GM04503 (cell line): ENCODE measurements at regions not wholly inside any gene's neighbourhood (a gene's known extent, or its start where the extent isn't known, plus 50 kb on each side); places are given as distances from the start of the nearest gene placed in this dataset.

Source experiments
- DNase-seq: peaks from one replicate; pipeline ENCODE4 v3.0.0-alpha.2; 2012; ENCODE audit warnings: low read depth

- no peak for DNase-seq
Measured at GRCh38 chr6:56345376-56345995, 98.1 kb upstream of the COL21A1 start.

- DNase-seq, result peak; percentile 44
Measured at GRCh38 chr6:56343295-56343694, 95.9 kb upstream of the COL21A1 start.

- no peak for DNase-seq
Measured at GRCh38 chr6:56339524-56339923, 92.1 kb upstream of the COL21A1 start.

- peak; percentile 70 for DNase-seq
Measured at GRCh38 chr6:56335726-56336125, 88.3 kb upstream of the COL21A1 start.

GRCh38 chr6:56334937-56335336, 87.6 kb upstream of the COL21A1 start:
- DNase-seq, result peak; percentile 63

- DNase-seq, result no peak
Measured at GRCh38 chr6:56329271-56330050, 82.1 kb upstream of the COL21A1 start.

GRCh38 chr6:56328728-56329090, 81.3 kb upstream of the COL21A1 start:
- DNase-seq, result no peak

- no peak for DNase-seq
Measured at GRCh38 chr6:56327946-56328727, 80.8 kb upstream of the COL21A1 start.

- DNase-seq, result no peak
Measured at GRCh38 chr6:56324396-56324795, 77.0 kb upstream of the COL21A1 start.

GRCh38 chr6:56318851-56319250, 71.5 kb upstream of the COL21A1 start:
- no peak for DNase-seq

- DNase-seq, result no peak
Measured at GRCh38 chr6:56314683-56315523, 67.5 kb upstream of the COL21A1 start.

- DNase-seq, result no peak
Measured at GRCh38 chr6:56311533-56312448, 64.4 kb upstream of the COL21A1 start.

- DNase-seq, result no peak
Measured at GRCh38 chr6:56311061-56311460, 63.7 kb upstream of the COL21A1 start.

- no peak for DNase-seq
Measured at GRCh38 chr6:56310241-56310640, 62.9 kb upstream of the COL21A1 start.

- no peak for DNase-seq
Measured at GRCh38 chr6:56299916-56300315, 52.5 kb upstream of the COL21A1 start.

- no peak for DNase-seq
Measured at GRCh38 chr6:56297022-56297989, 49.9 kb upstream of the COL21A1 start.
